C4-2B (cell line): ENCODE measurements at regions not wholly inside any gene's neighbourhood (a gene's known extent, or its start where the extent isn't known, plus 50 kb on each side); places are given as distances from the start of the nearest gene placed in this dataset.

Source experiments
- ZFX ChIP-seq: fragments of 450-650 bp; IDR thresholded peaks from 2 replicates; pipeline ENCODE4 v1.6.1; 2017
- TF ChIP-seq, protein P1 (sequence below): fragments of 450-650 bp; conservative IDR thresholded peaks from 2 replicates; pipeline ENCODE4 v1.5.1; 2017; ENCODE audit warnings: mild to moderate bottlenecking

DNA sequence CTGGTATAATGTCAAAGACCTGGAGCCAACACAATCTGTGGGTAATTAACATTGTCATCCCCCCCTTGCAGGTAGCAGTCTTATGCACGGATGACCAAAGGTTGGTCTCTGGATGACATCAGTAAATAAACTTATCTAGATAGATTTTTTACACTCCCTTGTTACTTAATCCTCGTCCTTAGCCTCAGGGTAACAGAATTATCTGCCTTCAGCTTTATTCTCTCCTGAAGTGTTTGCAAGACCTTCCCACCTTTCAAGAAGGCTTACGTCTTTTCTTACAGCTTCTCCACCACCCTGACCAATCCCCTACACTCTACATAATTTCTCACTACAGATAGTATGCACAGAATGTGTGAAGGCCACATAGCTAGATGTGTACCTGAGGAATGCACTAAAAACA, 434.8 kb upstream of the HTR1E start:
- TF ChIP-seq, protein P1, sequence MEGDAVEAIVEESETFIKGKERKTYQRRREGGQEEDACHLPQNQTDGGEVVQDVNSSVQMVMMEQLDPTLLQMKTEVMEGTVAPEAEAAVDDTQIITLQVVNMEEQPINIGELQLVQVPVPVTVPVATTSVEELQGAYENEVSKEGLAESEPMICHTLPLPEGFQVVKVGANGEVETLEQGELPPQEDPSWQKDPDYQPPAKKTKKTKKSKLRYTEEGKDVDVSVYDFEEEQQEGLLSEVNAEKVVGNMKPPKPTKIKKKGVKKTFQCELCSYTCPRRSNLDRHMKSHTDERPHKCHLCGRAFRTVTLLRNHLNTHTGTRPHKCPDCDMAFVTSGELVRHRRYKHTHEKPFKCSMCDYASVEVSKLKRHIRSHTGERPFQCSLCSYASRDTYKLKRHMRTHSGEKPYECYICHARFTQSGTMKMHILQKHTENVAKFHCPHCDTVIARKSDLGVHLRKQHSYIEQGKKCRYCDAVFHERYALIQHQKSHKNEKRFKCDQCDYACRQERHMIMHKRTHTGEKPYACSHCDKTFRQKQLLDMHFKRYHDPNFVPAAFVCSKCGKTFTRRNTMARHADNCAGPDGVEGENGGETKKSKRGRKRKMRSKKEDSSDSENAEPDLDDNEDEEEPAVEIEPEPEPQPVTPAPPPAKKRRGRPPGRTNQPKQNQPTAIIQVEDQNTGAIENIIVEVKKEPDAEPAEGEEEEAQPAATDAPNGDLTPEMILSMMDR = no peak
- no peak for TF ChIP-seq ZFX
